ENCODE measurements at regions not wholly inside any gene's neighbourhood (a gene's known extent, or its start where the extent isn't known, plus 50 kb on each side); places are given as distances from the start of the nearest gene placed in this dataset.

- DNase-seq (ENCODE audit: low read depth in 2 of 2): peak in 1 of 2 donors; percentile 55
These were observed 51.8 kb upstream of the TEX48 start for GRCh38 chr9:114733816-114734215.

GRCh38 chr9:114732823-114733222 is 50.8 kb upstream of the TEX48 start:
- DNase-seq (ENCODE audit: low read depth in 2 of 2): no peak

All from dermis microvascular lymphatic vessel endothelial cell (primary cell).